NOMO-1 treated with dmso at 0.1 percent for 144 hours (cell line): ENCODE measurements at regions not wholly inside any gene's neighbourhood (a gene's known extent, or its start where the extent isn't known, plus 50 kb on each side); places are given as distances from the start of the nearest gene placed in this dataset.
"Not testable (repeated sequence)": the region's sequence is repeated elsewhere in the genome, so short reads cannot be mapped to it uniquely, and the experiment has no call there.

Experiments
- DNase-seq: peaks from one replicate; lab custom pipeline; 2025; ENCODE audit not compliant: unreplicated experiment; lab: John Stamatoyannopoulos, UW

- no peak for DNase-seq
Observed at GRCh38 chr4:107470173-107470572, 249.9 kb downstream of the PAPSS1 start.

- no peak for DNase-seq
Observed at GRCh38 chr4:107468812-107469211, 251.2 kb downstream of the PAPSS1 start.

GRCh38 chr4:107468156-107468555, 251.9 kb downstream of the PAPSS1 start:
- DNase-seq: no peak

GRCh38 chr4:107467461-107467860, 252.6 kb downstream of the PAPSS1 start:
- DNase-seq: no peak

GRCh38 chr4:107458194-107458593, 261.8 kb downstream of the PAPSS1 start:
- no peak for DNase-seq

- DNase-seq: no peak
Observed at GRCh38 chr4:107453987-107454386, 266.0 kb downstream of the PAPSS1 start.

GRCh38 chr4:107452717-107453630, 267.1 kb downstream of the PAPSS1 start:
- DNase-seq: no peak

- DNase-seq: no peak
Observed at GRCh38 chr4:107449611-107450369, 270.2 kb downstream of the PAPSS1 start.

- DNase-seq: no peak
Observed at GRCh38 chr4:107442538-107443111, 277.4 kb downstream of the PAPSS1 start.

- no peak for DNase-seq
Observed at GRCh38 chr4:107439401-107439800, 280.6 kb downstream of the PAPSS1 start.

GRCh38 chr4:107436471-107436870, 283.6 kb downstream of the PAPSS1 start:
- DNase-seq: not testable (repeated sequence)

- DNase-seq: no peak
Observed at GRCh38 chr4:107432451-107432850, 287.6 kb downstream of the PAPSS1 start.

GRCh38 chr4:107423677-107424405, 296.2 kb downstream of the PAPSS1 start:
- no peak for DNase-seq

- DNase-seq: peak; percentile 2
Observed at GRCh38 chr4:107419536-107419935, 300.5 kb downstream of the PAPSS1 start.

- DNase-seq: no peak
Observed at GRCh38 chr4:107419052-107419451, 301.0 kb downstream of the PAPSS1 start.

- DNase-seq: not testable (repeated sequence)
Observed at GRCh38 chr4:107415490-107415889, 304.5 kb downstream of the PAPSS1 start.

- DNase-seq: not testable (repeated sequence)
Observed at GRCh38 chr4:107409872-107410271, 310.2 kb downstream of the PAPSS1 start.

- DNase-seq: no peak
Observed at GRCh38 chr4:107408968-107409367, 311.1 kb downstream of the PAPSS1 start.

- DNase-seq: no peak
Observed at GRCh38 chr4:107404591-107405300, 315.3 kb downstream of the PAPSS1 start.

- no peak for DNase-seq
Observed at GRCh38 chr4:107402291-107402690, 317.7 kb downstream of the PAPSS1 start.
